ENCODE measurements at regions not wholly inside any gene's neighbourhood (a gene's known extent, or its start where the extent isn't known, plus 50 kb on each side); places are given as distances from the start of the nearest gene placed in this dataset.

DNA sequence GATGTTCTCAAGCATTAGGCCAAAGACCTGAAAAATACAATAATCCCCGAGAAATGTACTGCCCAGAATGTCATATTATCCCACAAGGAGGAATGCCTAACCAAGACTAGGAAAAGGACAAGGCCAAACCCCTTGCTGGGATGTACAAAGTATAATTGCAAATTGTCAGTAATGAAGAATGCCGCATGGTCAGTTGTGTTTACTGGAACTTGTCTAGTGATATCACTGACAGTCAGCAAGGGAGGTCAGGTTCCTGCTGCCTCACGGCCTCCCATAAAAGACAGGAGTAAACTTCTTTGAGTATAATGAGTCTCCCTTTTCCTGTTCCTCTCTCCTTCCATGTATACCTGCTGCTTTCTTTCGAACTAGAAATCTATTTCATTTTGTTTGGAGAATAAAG lies 222.8 kb downstream of the RHOU start:
- ATAC-seq (no peak), DNase-seq (ENCODE audit: low spot score) (no peak)
- no peak overlapping the region for H2AFZ ChIP-seq
- TF ChIP-seq POLR2AphosphoS5 (IDR thresholded peaks at IDR 0.05; ENCODE audit: low read depth), result no peak
- no peaks in the 10 kb centered on the region for H3K27me3 ChIP-seq (ENCODE audit: insufficient read depth)
- H3K27me3 Mint-ChIP-seq (ENCODE audit: insufficient read depth, low read depth, poor library complexity), result no peaks in the 10 kb centered on the region
- H3K36me3 Mint-ChIP-seq (ENCODE audit: low read depth), result peaks cover 3% of the 10 kb centered on the region; the same call in 1 of the 3 replicates
- no peaks in the 10 kb centered on the region for H3F3A ChIP-seq (replicated peaks; ENCODE audit: low read depth)
- H3K4me2 ChIP-seq, result no peak overlapping the region
- H3K27ac Mint-ChIP-seq, result no peak overlapping the region
- no peak overlapping the region for H3K27ac ChIP-seq (ENCODE audit: low read depth)
- no peaks in the 10 kb centered on the region for H3K36me3 ChIP-seq (ENCODE audit: insufficient read depth)
- H3K4me3 Mint-ChIP-seq, result no peak overlapping the region
- no peaks in the 10 kb centered on the region for H3K79me2 ChIP-seq (replicated peaks; ENCODE audit: insufficient read depth)
- no peaks in the 10 kb centered on the region for H4K20me1 ChIP-seq (replicated peaks; ENCODE audit: insufficient read depth)
- H3K4me3 ChIP-seq, result no peak overlapping the region
- H3K4me1 ChIP-seq (ENCODE audit: insufficient read depth), result peaks cover 4% of the 10 kb centered on the region; the same call in 1 of the 2 replicates
- H3K4me1 Mint-ChIP-seq, result peaks cover 3% of the 10 kb centered on the region; the same call in 1 of the 3 replicates
- H3K9me2 ChIP-seq (ENCODE audit: insufficient read depth), result no peaks in the 10 kb centered on the region
- H3K9me3 Mint-ChIP-seq, result peaks cover 11% of the 10 kb centered on the region; the same call in 2 of the 3 replicates

DNA sequence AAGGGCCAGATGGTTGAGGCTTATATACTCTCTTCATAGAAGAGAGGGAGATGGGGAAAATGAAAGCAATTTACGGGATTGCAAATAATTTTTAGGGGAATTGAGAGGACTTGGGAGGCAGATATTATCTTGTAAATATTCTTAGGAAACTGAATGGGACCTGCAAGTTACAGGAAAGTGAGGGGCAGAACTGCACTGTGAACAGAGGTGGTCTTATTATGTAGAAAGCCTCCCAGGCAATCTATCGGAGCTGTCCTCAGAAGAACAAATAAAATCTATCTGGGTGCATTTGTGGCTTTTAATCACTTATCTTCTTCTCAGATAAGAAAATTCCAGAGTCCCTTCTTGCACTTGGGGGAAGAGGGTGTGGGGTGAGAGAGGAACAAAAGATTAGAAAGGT lies 223.5 kb downstream of the RHOU start:
- Histone ChIP-seq H3K27me3 (ENCODE audit: insufficient read depth) (no peaks in the 10 kb centered on the region), H3F3A (replicated peaks; ENCODE audit: low read depth) (no peaks in the 10 kb centered on the region), H3K36me3 (ENCODE audit: insufficient read depth) (no peaks in the 10 kb centered on the region), H2AFZ (no peak overlapping the region), H3K27ac (ENCODE audit: low read depth) (no peak overlapping the region), H4K20me1 (replicated peaks; ENCODE audit: insufficient read depth) (no peaks in the 10 kb centered on the region), H3K4me3 (no peak overlapping the region), H3K9me2 (ENCODE audit: insufficient read depth) (no peaks in the 10 kb centered on the region), H3K79me2 (replicated peaks; ENCODE audit: insufficient read depth) (no peaks in the 10 kb centered on the region), H3K4me1 (ENCODE audit: insufficient read depth) (peaks cover 4% of the 10 kb centered on the region; the same call in 1 of the 2 replicates), H3K4me2 (no peak overlapping the region)
- H3K9me3 Mint-ChIP-seq, result peaks cover 11% of the 10 kb centered on the region; the same call in 2 of the 3 replicates
- TF ChIP-seq EZH2phosphoT487 (IDR thresholded peaks at IDR 0.05; ENCODE audit: unreplicated experiment) (no peak), STAT1 (IDR thresholded peaks at IDR 0.05; ENCODE audit: unreplicated experiment) (no peak), JUNB (IDR thresholded peaks at IDR 0.05; ENCODE audit: unreplicated experiment) (no peak), NANOG (IDR thresholded peaks at IDR 0.05; ENCODE audit: borderline replicate concordance) (no peak)
- DNase-seq (ENCODE audit: low spot score), result no peak
- no peak overlapping the region for H3K4me3 Mint-ChIP-seq
- peaks cover 3% of the 10 kb centered on the region; the same call in 1 of the 3 replicates for H3K36me3 Mint-ChIP-seq (ENCODE audit: low read depth)
- H3K4me1 Mint-ChIP-seq, result peaks cover 3% of the 10 kb centered on the region; the same call in 1 of the 3 replicates
- H3K27me3 Mint-ChIP-seq (ENCODE audit: insufficient read depth, low read depth, poor library complexity), result no peaks in the 10 kb centered on the region
- H3K27ac Mint-ChIP-seq, result no peak overlapping the region
- ATAC-seq, result no peak

DNA sequence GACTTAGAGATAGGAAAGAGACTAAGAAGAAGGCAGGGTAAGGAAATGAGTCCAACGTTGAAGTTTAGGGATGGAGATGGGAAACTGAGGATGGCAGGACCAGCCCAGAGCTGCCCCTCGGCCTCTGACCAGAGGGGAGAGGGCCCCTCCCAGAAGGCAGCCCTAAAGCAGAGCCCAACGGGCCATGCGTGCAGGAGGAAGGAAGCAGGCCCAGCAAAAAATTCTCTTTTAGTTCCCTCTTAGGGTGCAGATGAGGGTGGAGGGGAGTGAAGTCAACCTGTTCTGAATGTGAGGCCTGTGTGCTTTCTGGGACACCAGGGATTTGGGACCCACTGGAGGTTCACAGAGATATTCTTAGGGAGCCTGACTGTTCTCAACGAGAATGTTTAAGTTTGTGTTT lies 225.4 kb downstream of the RHOU start:
- H3K4me3 Mint-ChIP-seq, result no peak overlapping the region
- no peak overlapping the region for H3K4me3 ChIP-seq
- H3K36me3 ChIP-seq (ENCODE audit: insufficient read depth), result no peaks in the 10 kb centered on the region
- no peaks in the 10 kb centered on the region for H3K27me3 ChIP-seq (ENCODE audit: insufficient read depth)
- no peak overlapping the region for H3K27ac ChIP-seq (ENCODE audit: low read depth)
- no peaks in the 10 kb centered on the region for H4K20me1 ChIP-seq (replicated peaks; ENCODE audit: insufficient read depth)
- ATAC-seq (no peak), DNase-seq (ENCODE audit: low spot score) (no peak)
- H3K79me2 ChIP-seq (replicated peaks; ENCODE audit: insufficient read depth), result no peaks in the 10 kb centered on the region
- H3K4me1 ChIP-seq (ENCODE audit: insufficient read depth), result no peaks in the 10 kb centered on the region
- H2AFZ ChIP-seq, result peak overlapping the region; percentile 47; the same call in 1 of the 2 replicates
- peaks cover 2% of the 10 kb centered on the region for H3K27me3 Mint-ChIP-seq (ENCODE audit: insufficient read depth, low read depth, poor library complexity)
- no peaks in the 10 kb centered on the region for H3K9me3 Mint-ChIP-seq
- no peaks in the 10 kb centered on the region for H3K36me3 Mint-ChIP-seq (ENCODE audit: low read depth)
- H3F3A ChIP-seq (replicated peaks; ENCODE audit: low read depth), result no peaks in the 10 kb centered on the region
- H3K9me2 ChIP-seq (ENCODE audit: insufficient read depth), result no peaks in the 10 kb centered on the region
- H3K4me2 ChIP-seq, result no peak overlapping the region
- peaks cover 11% of the 10 kb centered on the region for H3K4me1 Mint-ChIP-seq
- no peak overlapping the region for H3K27ac Mint-ChIP-seq
- TF ChIP-seq, protein P1, sequence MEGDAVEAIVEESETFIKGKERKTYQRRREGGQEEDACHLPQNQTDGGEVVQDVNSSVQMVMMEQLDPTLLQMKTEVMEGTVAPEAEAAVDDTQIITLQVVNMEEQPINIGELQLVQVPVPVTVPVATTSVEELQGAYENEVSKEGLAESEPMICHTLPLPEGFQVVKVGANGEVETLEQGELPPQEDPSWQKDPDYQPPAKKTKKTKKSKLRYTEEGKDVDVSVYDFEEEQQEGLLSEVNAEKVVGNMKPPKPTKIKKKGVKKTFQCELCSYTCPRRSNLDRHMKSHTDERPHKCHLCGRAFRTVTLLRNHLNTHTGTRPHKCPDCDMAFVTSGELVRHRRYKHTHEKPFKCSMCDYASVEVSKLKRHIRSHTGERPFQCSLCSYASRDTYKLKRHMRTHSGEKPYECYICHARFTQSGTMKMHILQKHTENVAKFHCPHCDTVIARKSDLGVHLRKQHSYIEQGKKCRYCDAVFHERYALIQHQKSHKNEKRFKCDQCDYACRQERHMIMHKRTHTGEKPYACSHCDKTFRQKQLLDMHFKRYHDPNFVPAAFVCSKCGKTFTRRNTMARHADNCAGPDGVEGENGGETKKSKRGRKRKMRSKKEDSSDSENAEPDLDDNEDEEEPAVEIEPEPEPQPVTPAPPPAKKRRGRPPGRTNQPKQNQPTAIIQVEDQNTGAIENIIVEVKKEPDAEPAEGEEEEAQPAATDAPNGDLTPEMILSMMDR (conservative IDR thresholded peaks at IDR 0.05; ENCODE audit: low read depth in 2 of 2), result no peak
- no peak for TF ChIP-seq NANOG (IDR thresholded peaks at IDR 0.05; ENCODE audit: borderline replicate concordance)
- TF ChIP-seq JUNB (IDR thresholded peaks at IDR 0.05; ENCODE audit: unreplicated experiment), result no peak
- TF ChIP-seq, protein P2, sequence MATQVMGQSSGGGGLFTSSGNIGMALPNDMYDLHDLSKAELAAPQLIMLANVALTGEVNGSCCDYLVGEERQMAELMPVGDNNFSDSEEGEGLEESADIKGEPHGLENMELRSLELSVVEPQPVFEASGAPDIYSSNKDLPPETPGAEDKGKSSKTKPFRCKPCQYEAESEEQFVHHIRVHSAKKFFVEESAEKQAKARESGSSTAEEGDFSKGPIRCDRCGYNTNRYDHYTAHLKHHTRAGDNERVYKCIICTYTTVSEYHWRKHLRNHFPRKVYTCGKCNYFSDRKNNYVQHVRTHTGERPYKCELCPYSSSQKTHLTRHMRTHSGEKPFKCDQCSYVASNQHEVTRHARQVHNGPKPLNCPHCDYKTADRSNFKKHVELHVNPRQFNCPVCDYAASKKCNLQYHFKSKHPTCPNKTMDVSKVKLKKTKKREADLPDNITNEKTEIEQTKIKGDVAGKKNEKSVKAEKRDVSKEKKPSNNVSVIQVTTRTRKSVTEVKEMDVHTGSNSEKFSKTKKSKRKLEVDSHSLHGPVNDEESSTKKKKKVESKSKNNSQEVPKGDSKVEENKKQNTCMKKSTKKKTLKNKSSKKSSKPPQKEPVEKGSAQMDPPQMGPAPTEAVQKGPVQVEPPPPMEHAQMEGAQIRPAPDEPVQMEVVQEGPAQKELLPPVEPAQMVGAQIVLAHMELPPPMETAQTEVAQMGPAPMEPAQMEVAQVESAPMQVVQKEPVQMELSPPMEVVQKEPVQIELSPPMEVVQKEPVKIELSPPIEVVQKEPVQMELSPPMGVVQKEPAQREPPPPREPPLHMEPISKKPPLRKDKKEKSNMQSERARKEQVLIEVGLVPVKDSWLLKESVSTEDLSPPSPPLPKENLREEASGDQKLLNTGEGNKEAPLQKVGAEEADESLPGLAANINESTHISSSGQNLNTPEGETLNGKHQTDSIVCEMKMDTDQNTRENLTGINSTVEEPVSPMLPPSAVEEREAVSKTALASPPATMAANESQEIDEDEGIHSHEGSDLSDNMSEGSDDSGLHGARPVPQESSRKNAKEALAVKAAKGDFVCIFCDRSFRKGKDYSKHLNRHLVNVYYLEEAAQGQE (IDR thresholded peaks at IDR 0.05; ENCODE audit: unreplicated experiment), result no peak
- TF ChIP-seq POLR2AphosphoS5 (IDR thresholded peaks at IDR 0.05; ENCODE audit: low read depth), result no peak

All from GM23338 (cell line).